ENCODE measurements at regions not wholly inside any gene's neighbourhood (a gene's known extent, or its start where the extent isn't known, plus 50 kb on each side); places are given as distances from the start of the nearest gene placed in this dataset.

DNA sequence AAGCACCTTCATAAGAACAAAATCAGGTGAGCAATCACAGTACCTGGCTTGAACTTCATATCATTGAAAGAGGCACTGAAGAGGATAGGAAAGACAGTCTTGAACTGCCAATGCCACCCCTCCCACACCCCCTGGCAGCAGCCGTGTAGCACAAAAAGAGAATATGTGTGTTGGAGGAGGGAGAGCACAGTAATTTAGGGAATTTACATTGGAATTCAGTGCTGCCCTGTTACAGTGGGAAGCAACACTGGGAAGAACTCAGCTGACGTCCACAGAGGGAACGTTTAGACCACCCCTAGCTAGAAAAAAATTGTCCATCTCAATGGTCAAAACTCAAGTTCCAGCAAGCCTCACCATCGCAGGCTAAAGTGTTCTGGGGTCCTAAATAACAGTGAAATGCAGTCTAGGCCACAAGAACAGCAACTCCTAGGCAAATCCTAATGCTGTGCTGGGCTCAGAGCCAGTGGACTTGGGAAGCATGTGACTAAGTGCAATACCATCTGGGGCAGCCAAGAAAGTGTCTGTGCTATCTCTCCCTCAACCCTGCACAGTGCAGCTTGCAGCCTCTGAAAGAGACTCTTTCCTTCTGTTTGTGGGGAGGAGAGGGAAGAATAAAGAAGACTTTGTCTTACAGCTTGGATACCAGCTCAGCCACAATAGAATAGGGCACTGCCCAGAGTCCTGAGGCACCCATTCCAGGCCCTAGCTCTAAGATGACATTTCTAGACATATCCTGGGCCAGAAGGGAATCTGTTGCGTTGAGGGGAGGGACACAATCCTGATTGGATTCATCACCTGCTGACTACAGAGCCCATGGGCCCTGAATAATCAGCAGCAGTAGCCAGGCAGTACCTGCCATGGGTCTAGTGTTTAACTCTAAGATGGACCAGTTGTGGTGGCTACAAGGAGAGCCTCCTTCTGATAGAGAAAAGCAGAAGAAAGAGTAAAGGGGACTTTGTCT lies 62.1 kb upstream of the VLDLR start:
- TF ChIP-seq, protein P1, sequence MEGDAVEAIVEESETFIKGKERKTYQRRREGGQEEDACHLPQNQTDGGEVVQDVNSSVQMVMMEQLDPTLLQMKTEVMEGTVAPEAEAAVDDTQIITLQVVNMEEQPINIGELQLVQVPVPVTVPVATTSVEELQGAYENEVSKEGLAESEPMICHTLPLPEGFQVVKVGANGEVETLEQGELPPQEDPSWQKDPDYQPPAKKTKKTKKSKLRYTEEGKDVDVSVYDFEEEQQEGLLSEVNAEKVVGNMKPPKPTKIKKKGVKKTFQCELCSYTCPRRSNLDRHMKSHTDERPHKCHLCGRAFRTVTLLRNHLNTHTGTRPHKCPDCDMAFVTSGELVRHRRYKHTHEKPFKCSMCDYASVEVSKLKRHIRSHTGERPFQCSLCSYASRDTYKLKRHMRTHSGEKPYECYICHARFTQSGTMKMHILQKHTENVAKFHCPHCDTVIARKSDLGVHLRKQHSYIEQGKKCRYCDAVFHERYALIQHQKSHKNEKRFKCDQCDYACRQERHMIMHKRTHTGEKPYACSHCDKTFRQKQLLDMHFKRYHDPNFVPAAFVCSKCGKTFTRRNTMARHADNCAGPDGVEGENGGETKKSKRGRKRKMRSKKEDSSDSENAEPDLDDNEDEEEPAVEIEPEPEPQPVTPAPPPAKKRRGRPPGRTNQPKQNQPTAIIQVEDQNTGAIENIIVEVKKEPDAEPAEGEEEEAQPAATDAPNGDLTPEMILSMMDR (IDR thresholded peaks at IDR 0.05) = peak in 1 of 3 experiments; percentile 1
- TF ChIP-seq POLR2A (IDR thresholded peaks at IDR 0.05) = no peak

Measured in testis (tissue), 2 donors.